22Rv1 (cell line): ENCODE measurements at regions not wholly inside any gene's neighbourhood (a gene's known extent, or its start where the extent isn't known, plus 50 kb on each side); places are given as distances from the start of the nearest gene placed in this dataset.

ENCODE experiments used
- ZFX ChIP-seq: fragments of 450-650 bp; IDR thresholded peaks from 2 replicates; pipeline ENCODE4 v1.6.1; 2017; ENCODE audit warnings: antibody characterized with exemption, borderline replicate concordance
- TF ChIP-seq, protein P1 (sequence below): fragments of 450-650 bp; IDR thresholded peaks from 2 replicates; pipeline ENCODE4 v1.5.1; 2017; ENCODE audit warnings: mild to moderate bottlenecking

DNA sequence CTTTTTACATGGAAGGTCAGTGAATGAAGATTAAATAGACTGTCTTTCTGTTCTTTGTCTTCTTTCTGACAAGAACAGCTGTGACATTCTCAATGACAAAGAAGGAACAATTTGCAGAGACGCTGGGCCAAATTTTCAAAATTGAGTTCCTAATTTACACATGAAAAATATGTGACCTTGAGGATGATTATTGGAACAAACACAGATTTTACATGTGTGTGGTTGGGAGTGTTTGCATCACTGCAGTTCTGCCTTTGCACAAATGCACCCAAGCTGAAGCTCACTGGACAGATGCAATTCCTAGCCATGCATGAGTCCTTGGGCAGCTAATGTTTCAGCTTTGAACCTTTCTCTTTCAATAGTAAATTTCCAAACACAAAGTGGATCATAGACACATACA, 350.8 kb downstream of the QKI start:
- TF ChIP-seq, protein P1, sequence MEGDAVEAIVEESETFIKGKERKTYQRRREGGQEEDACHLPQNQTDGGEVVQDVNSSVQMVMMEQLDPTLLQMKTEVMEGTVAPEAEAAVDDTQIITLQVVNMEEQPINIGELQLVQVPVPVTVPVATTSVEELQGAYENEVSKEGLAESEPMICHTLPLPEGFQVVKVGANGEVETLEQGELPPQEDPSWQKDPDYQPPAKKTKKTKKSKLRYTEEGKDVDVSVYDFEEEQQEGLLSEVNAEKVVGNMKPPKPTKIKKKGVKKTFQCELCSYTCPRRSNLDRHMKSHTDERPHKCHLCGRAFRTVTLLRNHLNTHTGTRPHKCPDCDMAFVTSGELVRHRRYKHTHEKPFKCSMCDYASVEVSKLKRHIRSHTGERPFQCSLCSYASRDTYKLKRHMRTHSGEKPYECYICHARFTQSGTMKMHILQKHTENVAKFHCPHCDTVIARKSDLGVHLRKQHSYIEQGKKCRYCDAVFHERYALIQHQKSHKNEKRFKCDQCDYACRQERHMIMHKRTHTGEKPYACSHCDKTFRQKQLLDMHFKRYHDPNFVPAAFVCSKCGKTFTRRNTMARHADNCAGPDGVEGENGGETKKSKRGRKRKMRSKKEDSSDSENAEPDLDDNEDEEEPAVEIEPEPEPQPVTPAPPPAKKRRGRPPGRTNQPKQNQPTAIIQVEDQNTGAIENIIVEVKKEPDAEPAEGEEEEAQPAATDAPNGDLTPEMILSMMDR, result no peak
- TF ChIP-seq ZFX, result no peak
